Bronchial epithelial cell (primary cell): ENCODE measurements at regions not wholly inside any gene's neighbourhood (a gene's known extent, or its start where the extent isn't known, plus 50 kb on each side); places are given as distances from the start of the nearest gene placed in this dataset.

Experiments used
- DNase-seq: peaks from one replicate; pipeline ENCODE4 v3.0.0-alpha.2; 2010; ENCODE audit warnings: low read depth
- FAIRE-seq: peaks from 2 replicates; lab custom pipeline; 2011; peaks lifted over from hg19 to GRCh38; lab: Jason Lieb, UNC
- H3K27me3 ChIP-seq: 2 replicates; pipeline ENCODE4 v1.5.1; 2011; ENCODE audit warnings: low read length; ENCODE audit not compliant: control insufficient read depth, insufficient read depth
- H3K36me3 ChIP-seq: 2 replicates; pipeline ENCODE4 v1.5.1; 2011; ENCODE audit warnings: low read length; ENCODE audit not compliant: control insufficient read depth, insufficient read depth
- H3K4me3 ChIP-seq: 2 replicates; pipeline ENCODE4 v1.5.1; 2011; ENCODE audit warnings: mild to moderate bottlenecking, low read depth, low read length, control low read depth
- TF ChIP-seq, protein P1 (sequence below): IDR thresholded peaks from 2 replicates; pipeline ENCODE4 v1.5.1; 2011; ENCODE audit warnings: mild to moderate bottlenecking, moderate library complexity, low read length, control low read depth, inconsistent platforms; ENCODE audit not compliant: insufficient read depth, severe bottlenecking

DNA sequence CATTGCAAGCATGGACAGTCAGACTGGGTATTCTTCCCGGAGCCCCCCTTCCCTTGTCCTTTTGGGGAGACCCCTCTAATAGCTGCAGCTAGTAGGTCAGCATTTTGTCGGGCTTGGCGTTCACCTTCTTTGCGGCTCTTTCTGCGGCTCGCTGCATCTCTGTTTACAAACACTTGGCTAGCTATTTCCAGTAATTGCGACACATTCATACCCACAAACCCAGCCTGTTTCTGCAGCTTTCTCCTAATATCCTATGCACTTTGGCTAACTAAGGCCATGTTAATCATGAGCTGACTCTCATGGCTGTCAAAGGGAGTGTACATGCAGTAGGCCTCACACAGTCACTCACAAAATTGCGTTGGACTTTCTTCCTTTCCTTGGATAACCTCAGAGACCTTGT, 716.4 kb downstream of the AMY1C start:
- Histone ChIP-seq H3K27me3 (no peaks in the 10 kb centered on the region), H3K4me3 (no peak overlapping the region), H3K36me3 (no peaks in the 10 kb centered on the region)
- FAIRE-seq (no peak), DNase-seq (no peak)
- TF ChIP-seq, protein P1, sequence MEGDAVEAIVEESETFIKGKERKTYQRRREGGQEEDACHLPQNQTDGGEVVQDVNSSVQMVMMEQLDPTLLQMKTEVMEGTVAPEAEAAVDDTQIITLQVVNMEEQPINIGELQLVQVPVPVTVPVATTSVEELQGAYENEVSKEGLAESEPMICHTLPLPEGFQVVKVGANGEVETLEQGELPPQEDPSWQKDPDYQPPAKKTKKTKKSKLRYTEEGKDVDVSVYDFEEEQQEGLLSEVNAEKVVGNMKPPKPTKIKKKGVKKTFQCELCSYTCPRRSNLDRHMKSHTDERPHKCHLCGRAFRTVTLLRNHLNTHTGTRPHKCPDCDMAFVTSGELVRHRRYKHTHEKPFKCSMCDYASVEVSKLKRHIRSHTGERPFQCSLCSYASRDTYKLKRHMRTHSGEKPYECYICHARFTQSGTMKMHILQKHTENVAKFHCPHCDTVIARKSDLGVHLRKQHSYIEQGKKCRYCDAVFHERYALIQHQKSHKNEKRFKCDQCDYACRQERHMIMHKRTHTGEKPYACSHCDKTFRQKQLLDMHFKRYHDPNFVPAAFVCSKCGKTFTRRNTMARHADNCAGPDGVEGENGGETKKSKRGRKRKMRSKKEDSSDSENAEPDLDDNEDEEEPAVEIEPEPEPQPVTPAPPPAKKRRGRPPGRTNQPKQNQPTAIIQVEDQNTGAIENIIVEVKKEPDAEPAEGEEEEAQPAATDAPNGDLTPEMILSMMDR: no peak

DNA sequence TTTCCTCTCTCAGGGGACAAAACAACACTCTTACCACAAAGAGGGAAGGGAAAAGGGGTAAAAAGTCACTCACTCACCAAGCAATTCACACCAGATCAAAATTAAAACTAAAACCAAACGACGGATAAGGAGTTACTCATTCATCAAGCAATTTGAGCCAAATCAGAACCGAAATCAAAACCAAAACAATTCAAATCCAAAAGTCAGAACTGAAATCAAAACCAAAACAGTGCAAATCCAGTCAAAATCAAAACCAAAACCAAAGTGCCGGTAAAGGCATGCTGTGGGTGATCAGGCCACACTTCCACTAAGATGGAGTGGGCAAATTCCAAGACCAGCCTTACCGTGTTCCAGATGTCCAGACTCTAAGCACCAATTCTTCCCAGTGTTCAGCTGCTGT, 717.9 kb downstream of the AMY1C start:
- DNase-seq (no peak), FAIRE-seq (no peak)
- Histone ChIP-seq H3K36me3 (no peaks in the 10 kb centered on the region), H3K27me3 (no peaks in the 10 kb centered on the region), H3K4me3 (no peak overlapping the region)
- TF ChIP-seq, protein P1: no peak

DNA sequence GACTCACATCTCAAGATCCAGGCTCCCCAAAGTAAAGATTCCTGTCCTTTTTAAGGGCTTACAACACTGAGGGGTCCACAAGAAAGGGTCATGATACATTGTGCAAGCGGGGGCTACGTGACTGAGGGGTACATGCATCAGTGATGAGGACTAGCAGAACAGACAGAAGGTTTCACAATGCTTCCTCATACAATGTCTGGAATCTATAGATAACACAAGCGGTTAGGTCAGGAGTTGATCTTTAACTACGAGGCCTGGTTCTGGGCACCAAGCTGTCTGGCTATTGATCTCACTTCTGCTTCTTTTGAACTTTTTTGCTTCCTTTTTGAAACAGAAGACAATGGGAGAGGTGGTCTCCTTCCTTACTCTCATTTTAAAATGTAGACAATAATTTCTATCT, 718.6 kb downstream of the AMY1C start:
- DNase-seq: no peak
- TF ChIP-seq, protein P1: no peak
- no peak for FAIRE-seq
- Histone ChIP-seq H3K27me3 (no peaks in the 10 kb centered on the region), H3K36me3 (no peaks in the 10 kb centered on the region), H3K4me3 (no peak overlapping the region)

DNA sequence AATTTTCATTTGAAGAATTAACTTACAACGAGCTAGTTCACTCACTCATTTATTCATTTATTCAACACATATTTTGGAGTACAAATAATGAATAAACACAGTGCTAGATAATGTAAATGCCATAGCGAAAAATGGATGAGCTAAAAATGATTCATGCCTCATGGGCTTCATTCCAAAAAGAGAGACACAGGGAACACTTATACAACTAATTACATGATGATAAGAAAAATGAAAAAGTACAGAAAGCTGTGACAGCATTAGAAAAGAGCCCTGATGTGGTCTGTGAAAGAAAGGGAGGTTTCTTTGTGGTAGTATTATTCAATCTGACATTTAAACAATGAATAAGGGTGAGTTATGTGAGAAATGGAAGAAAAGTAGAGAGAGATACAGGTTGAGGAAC, 726.4 kb downstream of the AMY1C start:
- no peak for FAIRE-seq
- TF ChIP-seq, protein P1: no peak

DNA sequence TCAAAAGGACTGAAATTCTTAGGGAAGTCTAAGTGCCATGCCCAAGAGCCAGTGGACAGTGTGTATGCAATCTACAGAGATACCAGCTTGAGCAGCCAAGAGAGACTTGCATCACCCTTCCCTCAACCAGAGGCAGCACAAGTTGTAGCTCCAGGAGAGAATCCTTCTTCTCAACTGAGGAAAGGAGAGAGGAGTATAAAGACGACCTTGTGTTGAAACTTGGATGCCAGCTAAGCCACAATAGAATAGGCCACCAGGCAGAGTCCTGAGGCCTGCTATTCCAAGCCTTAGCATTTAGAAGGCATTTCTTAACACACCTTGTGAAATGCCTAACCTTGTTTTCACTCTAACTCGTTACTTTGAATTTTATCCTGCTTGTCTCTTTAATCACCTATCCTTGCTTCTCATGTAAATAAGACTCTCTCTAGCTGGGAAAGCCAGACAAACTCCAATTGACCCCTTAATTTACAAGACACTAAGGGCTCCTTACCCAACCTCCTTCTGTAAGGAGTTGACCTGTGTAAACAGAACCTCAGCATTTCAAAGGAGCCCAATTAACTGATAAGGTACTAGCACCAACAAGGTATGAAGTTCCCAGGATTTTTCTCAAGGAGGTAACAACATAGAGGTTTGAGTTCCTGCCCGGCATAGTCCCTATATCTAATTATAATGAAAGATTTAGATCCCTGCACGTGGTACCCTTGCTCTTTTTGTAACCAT, 738.8 kb downstream of the AMY1C start:
- H3K36me3 ChIP-seq: no peaks in the 10 kb centered on the region
- DNase-seq (no peak), FAIRE-seq (no peak)
- H3K4me3 ChIP-seq: no peak overlapping the region
- TF ChIP-seq, protein P1: no peak
- H3K27me3 ChIP-seq: no peaks in the 10 kb centered on the region

More for the DNA sequence above, 726.4 kb downstream of the AMY1C start:
- no peaks in the 10 kb centered on the region for H3K36me3 ChIP-seq
- H3K27me3 ChIP-seq: no peaks in the 10 kb centered on the region
- no peak for DNase-seq
- H3K4me3 ChIP-seq: no peak overlapping the region
